ENCODE measurements at regions not wholly inside any gene's neighbourhood (a gene's known extent, or its start where the extent isn't known, plus 50 kb on each side); places are given as distances from the start of the nearest gene placed in this dataset.

GRCh38 chr3:144662729-144663128, 691.1 kb downstream of the DIPK2A start:
- no peak for TF ChIP-seq CTCF (IDR thresholded peaks at IDR 0.05; ENCODE audit: insufficient read depth, low read length)
- no peak overlapping the region for H3K4me3 ChIP-seq (ENCODE audit: low read depth, low read length)
- no peak for DNase-seq (ENCODE audit: low read depth)

- H3K4me3 ChIP-seq (ENCODE audit: low read depth, low read length): no peak overlapping the region
- TF ChIP-seq CTCF (IDR thresholded peaks at IDR 0.05; ENCODE audit: insufficient read depth, low read length): no peak
- no peak for DNase-seq (ENCODE audit: low read depth)
Measured at GRCh38 chr3:144663456-144664436, 692.1 kb downstream of the DIPK2A start.

GRCh38 chr3:144665567-144666053, 694.0 kb downstream of the DIPK2A start:
- no peak overlapping the region for H3K4me3 ChIP-seq (ENCODE audit: low read depth, low read length)
- DNase-seq (ENCODE audit: low read depth): no peak
- TF ChIP-seq CTCF (IDR thresholded peaks at IDR 0.05; ENCODE audit: insufficient read depth, low read length): no peak

GRCh38 chr3:144670571-144670970, 698.9 kb downstream of the DIPK2A start:
- no peak for DNase-seq (ENCODE audit: low read depth)
- TF ChIP-seq CTCF (IDR thresholded peaks at IDR 0.05; ENCODE audit: insufficient read depth, low read length): no peak

GRCh38 chr3:144677103-144677502, 705.5 kb downstream of the DIPK2A start:
- peak; percentile 25 for DNase-seq (ENCODE audit: low read depth)
- TF ChIP-seq CTCF (IDR thresholded peaks at IDR 0.05; ENCODE audit: insufficient read depth, low read length): no peak
- no peak overlapping the region for H3K4me3 ChIP-seq (ENCODE audit: low read depth, low read length)

More at GRCh38 chr3:144670571-144670970, 698.9 kb downstream of the DIPK2A start:
- H3K4me3 ChIP-seq (ENCODE audit: low read depth, low read length): no peak overlapping the region

GRCh38 chr3:144683065-144683464, 711.4 kb downstream of the DIPK2A start:
- no peak overlapping the region for H3K4me3 ChIP-seq (ENCODE audit: low read depth, low read length)
- TF ChIP-seq CTCF (IDR thresholded peaks at IDR 0.05; ENCODE audit: insufficient read depth, low read length): no peak
- DNase-seq (ENCODE audit: low read depth): no peak

Measured in fibroblast of the aortic adventitia (primary cell).